ENCODE measurements at regions not wholly inside any gene's neighbourhood (a gene's known extent, or its start where the extent isn't known, plus 50 kb on each side); places are given as distances from the start of the nearest gene placed in this dataset.

DNA sequence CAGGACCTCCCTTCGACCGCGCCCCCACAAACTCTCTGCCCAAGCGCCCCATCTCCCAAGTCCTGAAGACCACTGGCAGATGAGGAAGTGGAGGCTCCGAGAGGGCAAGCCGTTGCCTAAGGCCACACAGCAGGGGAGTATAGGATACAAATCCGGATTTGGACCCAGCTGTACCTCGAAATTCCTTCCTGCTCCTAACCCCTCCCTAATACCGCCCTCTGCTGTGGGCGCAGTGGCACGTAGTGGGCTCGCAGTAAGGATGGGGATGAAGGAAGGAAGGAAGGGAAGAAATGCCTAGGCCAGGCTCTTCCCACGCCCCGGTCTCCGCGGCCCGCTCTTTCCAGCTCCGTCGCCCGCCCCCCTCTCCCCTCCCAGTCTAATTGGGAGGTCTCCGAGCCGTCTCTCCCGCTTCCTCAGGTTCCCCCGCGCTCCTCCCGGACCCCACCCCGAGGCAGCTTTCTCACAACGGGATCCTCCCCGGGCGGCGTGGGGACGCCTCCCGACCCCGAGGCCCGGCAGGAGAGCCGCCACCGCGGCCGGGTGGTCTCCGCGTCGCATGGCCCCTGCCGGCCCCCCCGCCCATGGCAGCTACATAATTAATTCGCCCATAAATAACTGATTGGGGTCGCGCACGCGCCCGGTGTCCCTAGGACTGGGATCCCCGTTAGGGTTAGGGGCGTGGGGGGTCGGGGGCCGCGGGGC is 138.9 kb downstream of the C9orf50 start:
- intact Hi-C loops (cut with DNase I, micrococcal nuclease): loop anchor here (2.0 to 10.0 kb wide), 3 partner anchors 19 to 155 kb away; no protein-coding TSS in a partner anchor
- DNase-seq: no peak

GRCh38 chr9:129481424-129481809 is 139.5 kb downstream of the C9orf50 start:
- H3K9me3 ChIP-seq (ENCODE audit: control insufficient read depth in 1 of 2, insufficient read depth in 1 of 2, low read length in 2 of 2): no peaks in the 10 kb centered on the region
- peaks cover 18% of the 10 kb centered on the region for H3K4me1 Mint-ChIP-seq (ENCODE audit: low read depth)
- H3K27ac Mint-ChIP-seq: peak overlapping the region; percentile 58
- no peak overlapping the region for H3K27ac ChIP-seq (ENCODE audit: low read depth in 1 of 2, low read length in 2 of 2)
- DNase-seq: no peak
- peak overlapping the region; percentile 77 for H3K4me3 Mint-ChIP-seq
- TF ChIP-seq, protein P1, sequence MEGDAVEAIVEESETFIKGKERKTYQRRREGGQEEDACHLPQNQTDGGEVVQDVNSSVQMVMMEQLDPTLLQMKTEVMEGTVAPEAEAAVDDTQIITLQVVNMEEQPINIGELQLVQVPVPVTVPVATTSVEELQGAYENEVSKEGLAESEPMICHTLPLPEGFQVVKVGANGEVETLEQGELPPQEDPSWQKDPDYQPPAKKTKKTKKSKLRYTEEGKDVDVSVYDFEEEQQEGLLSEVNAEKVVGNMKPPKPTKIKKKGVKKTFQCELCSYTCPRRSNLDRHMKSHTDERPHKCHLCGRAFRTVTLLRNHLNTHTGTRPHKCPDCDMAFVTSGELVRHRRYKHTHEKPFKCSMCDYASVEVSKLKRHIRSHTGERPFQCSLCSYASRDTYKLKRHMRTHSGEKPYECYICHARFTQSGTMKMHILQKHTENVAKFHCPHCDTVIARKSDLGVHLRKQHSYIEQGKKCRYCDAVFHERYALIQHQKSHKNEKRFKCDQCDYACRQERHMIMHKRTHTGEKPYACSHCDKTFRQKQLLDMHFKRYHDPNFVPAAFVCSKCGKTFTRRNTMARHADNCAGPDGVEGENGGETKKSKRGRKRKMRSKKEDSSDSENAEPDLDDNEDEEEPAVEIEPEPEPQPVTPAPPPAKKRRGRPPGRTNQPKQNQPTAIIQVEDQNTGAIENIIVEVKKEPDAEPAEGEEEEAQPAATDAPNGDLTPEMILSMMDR (IDR thresholded peaks at IDR 0.05): no peak
- peaks cover 39% of the 10 kb centered on the region for H3K4me1 ChIP-seq (ENCODE audit: insufficient read depth, low read length)
- no peaks in the 10 kb centered on the region for H3K27me3 Mint-ChIP-seq
- CTCF ChIA-PET: interaction anchor here (1.5 kb wide), 1 partner anchor 21 kb away, joined by 3 read pairs; no protein-coding TSS in a partner anchor
- no peak overlapping the region for H3K4me3 ChIP-seq (ENCODE audit: low read length)
- H3K36me3 Mint-ChIP-seq (ENCODE audit: low read depth): no peaks in the 10 kb centered on the region
- no peaks in the 10 kb centered on the region for H3K36me3 ChIP-seq (ENCODE audit: insufficient read depth, low read length)
- intact Hi-C loops (cut with DNase I, micrococcal nuclease): loop anchor here (2.0 to 10.0 kb wide), 3 partner anchors 19 to 154 kb away; no protein-coding TSS in a partner anchor
- POLR2A ChIA-PET: interaction anchor here (1.1 kb wide), 1 partner anchor 15 kb away, joined by 3 read pairs; no protein-coding TSS in a partner anchor
- H3K27me3 ChIP-seq (ENCODE audit: control insufficient read depth in 1 of 2, insufficient read depth in 2 of 2, low read length in 2 of 2): peaks cover 0 to 2% of the 10 kb centered on the region in 2 experiments
- no peaks in the 10 kb centered on the region for H3K9me3 Mint-ChIP-seq
- no peak for ATAC-seq (ENCODE audit: poor library complexity)

More for the DNA sequence above, 138.9 kb downstream of the C9orf50 start:
- POLR2A ChIA-PET: no interaction called here
- Histone ChIP-seq H3K4me3 (ENCODE audit: low read length) (peak overlapping the region; percentile 37), H3K36me3 (ENCODE audit: insufficient read depth, low read length) (no peaks in the 10 kb centered on the region), H3K27ac (ENCODE audit: low read depth in 1 of 2, low read length in 2 of 2) (no peak overlapping the region), H3K9me3 (ENCODE audit: control insufficient read depth in 1 of 2, insufficient read depth in 1 of 2, low read length in 2 of 2) (no peaks in the 10 kb centered on the region), H3K4me1 (ENCODE audit: insufficient read depth, low read length) (peaks cover 44% of the 10 kb centered on the region), H3K27me3 (ENCODE audit: control insufficient read depth in 1 of 2, insufficient read depth in 2 of 2, low read length in 2 of 2) (peaks cover 0 to 2% of the 10 kb centered on the region in 2 experiments)
- peaks cover 24% of the 10 kb centered on the region for H3K4me1 Mint-ChIP-seq (ENCODE audit: low read depth)
- ATAC-seq (ENCODE audit: poor library complexity): no peak
- peak overlapping the region; percentile 58 for H3K27ac Mint-ChIP-seq
- peak overlapping the region; percentile 77 for H3K4me3 Mint-ChIP-seq
- no peaks in the 10 kb centered on the region for H3K27me3 Mint-ChIP-seq
- H3K36me3 Mint-ChIP-seq (ENCODE audit: low read depth): no peaks in the 10 kb centered on the region
- TF ChIP-seq, protein P1 (IDR thresholded peaks at IDR 0.05): no peak
- CTCF ChIA-PET: interaction anchor here (1.5 kb wide), 1 partner anchor 22 kb away, joined by 3 read pairs; no protein-coding TSS in a partner anchor
- no peaks in the 10 kb centered on the region for H3K9me3 Mint-ChIP-seq

- Mint-ChIP-seq H3K27me3 (no peaks in the 10 kb centered on the region), H3K27ac (peak overlapping the region; percentile 44), H3K9me3 (no peaks in the 10 kb centered on the region), H3K4me1 (ENCODE audit: low read depth) (peaks cover 12% of the 10 kb centered on the region), H3K4me3 (peak overlapping the region; percentile 77), H3K36me3 (ENCODE audit: low read depth) (no peaks in the 10 kb centered on the region)
- H3K27me3 ChIP-seq (ENCODE audit: control insufficient read depth in 1 of 2, insufficient read depth in 2 of 2, low read length in 2 of 2): peaks cover 0 to 2% of the 10 kb centered on the region in 2 experiments
- ChIA-PET POLR2A (interaction anchor here (1.1 kb wide), 1 partner anchor 16 kb away, joined by 3 read pairs; no protein-coding TSS in a partner anchor), CTCF (interaction anchor here (1.5 kb wide), 1 partner anchor 21 kb away, joined by 3 read pairs; no protein-coding TSS in a partner anchor)
- intact Hi-C loops (cut with DNase I, micrococcal nuclease): loop anchor here (2.0 to 10.0 kb wide), 3 partner anchors 18 to 153 kb away; no protein-coding TSS in a partner anchor
- DNase-seq (no peak), ATAC-seq (ENCODE audit: poor library complexity) (no peak)
- no peak overlapping the region for H3K27ac ChIP-seq (ENCODE audit: low read depth in 1 of 2, low read length in 2 of 2)
- TF ChIP-seq, protein P1 (IDR thresholded peaks at IDR 0.05): no peak
- H3K4me1 ChIP-seq (ENCODE audit: insufficient read depth, low read length): peaks cover 33% of the 10 kb centered on the region
- H3K9me3 ChIP-seq (ENCODE audit: control insufficient read depth in 1 of 2, insufficient read depth in 1 of 2, low read length in 2 of 2): no peaks in the 10 kb centered on the region
- H3K4me3 ChIP-seq (ENCODE audit: low read length): no peak overlapping the region
- H3K36me3 ChIP-seq (ENCODE audit: insufficient read depth, low read length): no peaks in the 10 kb centered on the region
Measured at GRCh38 chr9:129480745-129481144, 140.2 kb downstream of the C9orf50 start.

Data from CD4-positive, alpha-beta T cell (primary cell).